MCF 10A (cell line): ENCODE measurements at regions not wholly inside any gene's neighbourhood (a gene's known extent, or its start where the extent isn't known, plus 50 kb on each side); places are given as distances from the start of the nearest gene placed in this dataset.

ENCODE experiments used
- BruUV-seq: library from RNA; stranded (reverse); fragments of 400-500 nt; replicated peaks from 2 replicates; lab custom pipeline; 2021; lab: Mats Ljungman, UMichigan
- CTCF ChIA-PET: fragments of 300-600 bp; sonication (Branson Sonifier 250); formaldehyde crosslinking; extraction: SDS; loops from one replicate; lab custom pipeline; 2021; ENCODE audit warnings: antibody characterized with exemption, inconsistent platforms; lab: Yijun Ruan, JAX
- POLR2A ChIA-PET: fragments of 300-600, 350-650 bp; sonication (Branson Sonifier 250); formaldehyde crosslinking; extraction: SDS; loops from one replicate; lab custom pipeline; 2020; ENCODE audit warnings: antibody characterized with exemption, inconsistent platforms; lab: Yijun Ruan, JAX
- DNase-seq: peaks from one replicate; pipeline ENCODE4 v3.0.0-alpha.2; 2018; ENCODE audit not compliant: unreplicated experiment
- H3K27ac Mint-ChIP-seq: one replicate; pipeline ENCODE4 v1.8.0; 2022; ENCODE audit warnings: mild to moderate bottlenecking, low read depth, mixed read lengths; ENCODE audit not compliant: unreplicated experiment
- H3K27me3 Mint-ChIP-seq: one replicate; pipeline ENCODE4 v1.8.0; 2022; ENCODE audit warnings: mixed read lengths; ENCODE audit not compliant: insufficient read depth, unreplicated experiment
- H3K36me3 Mint-ChIP-seq: one replicate; pipeline ENCODE4 v1.8.0; 2022; ENCODE audit warnings: mild to moderate bottlenecking, moderate library complexity, mixed read lengths; ENCODE audit not compliant: insufficient read depth, unreplicated experiment
- H3K4me1 Mint-ChIP-seq: one replicate; pipeline ENCODE4 v1.8.0; 2022; ENCODE audit warnings: mixed read lengths; ENCODE audit not compliant: insufficient read depth, unreplicated experiment
- H3K4me3 Mint-ChIP-seq: one replicate; pipeline ENCODE4 v1.8.0; 2022; ENCODE audit warnings: mild to moderate bottlenecking, moderate library complexity, mixed read lengths; ENCODE audit not compliant: unreplicated experiment
- H3K9me3 Mint-ChIP-seq: one replicate; pipeline ENCODE4 v1.8.0; 2022; ENCODE audit warnings: mixed read lengths; ENCODE audit not compliant: unreplicated experiment
- CTCF ChIP-seq: fragments of 200-600 bp; IDR thresholded peaks from one replicate; pipeline ENCODE4 v1.8.0; 2022; ENCODE audit warnings: antibody characterized with exemption, mild to moderate bottlenecking; ENCODE audit not compliant: unreplicated experiment
- intact Hi-C: fragments of 100-400 bp; cut with micrococcal nuclease; formaldehyde crosslinking; loops from 2 replicates; pipeline ENCODE4 v1.14.1; 2022

- Mint-ChIP-seq H3K4me3 (no peak overlapping the region), H3K27ac (no peak overlapping the region), H3K9me3 (no peaks in the 10 kb centered on the region), H3K4me1 (no peaks in the 10 kb centered on the region), H3K27me3 (no peaks in the 10 kb centered on the region), H3K36me3 (no peaks in the 10 kb centered on the region)
- BruUV-seq = no TSS peak
- no peak for TF ChIP-seq CTCF
- ChIA-PET CTCF (no interaction called here), POLR2A (no interaction called here)
- intact Hi-C loops = no loop called here
- no peak for DNase-seq
Measured at GRCh38 chr4:123517971-123518370, 121.4 kb downstream of the SPRY1 start.

- H3K27me3 Mint-ChIP-seq = no peaks in the 10 kb centered on the region
- POLR2A ChIA-PET = no interaction called here
- no peak for TF ChIP-seq CTCF
- no peaks in the 10 kb centered on the region for H3K9me3 Mint-ChIP-seq
- CTCF ChIA-PET = no interaction called here
- no peaks in the 10 kb centered on the region for H3K36me3 Mint-ChIP-seq
- intact Hi-C loops = no loop called here
- DNase-seq = no peak
- no peak overlapping the region for H3K27ac Mint-ChIP-seq
- H3K4me1 Mint-ChIP-seq = no peaks in the 10 kb centered on the region
- H3K4me3 Mint-ChIP-seq = no peak overlapping the region
- no TSS peak for BruUV-seq
Measured at GRCh38 chr4:123520325-123520724, 123.7 kb downstream of the SPRY1 start.

- intact Hi-C loops = no loop called here
- CTCF ChIA-PET = interaction anchor here (0.6 kb wide), 2 partner anchors 21 to 533 kb away, joined by 4 read pairs; no protein-coding TSS in a partner anchor
- POLR2A ChIA-PET = interaction anchor here (0.7 kb wide), 1 partner anchor 77 kb away, joined by 3 read pairs; no protein-coding TSS in a partner anchor
- no peak for TF ChIP-seq CTCF
- DNase-seq = no peak
- Mint-ChIP-seq H3K4me3 (no peak overlapping the region), H3K27ac (no peak overlapping the region), H3K4me1 (no peaks in the 10 kb centered on the region), H3K27me3 (no peaks in the 10 kb centered on the region), H3K9me3 (no peaks in the 10 kb centered on the region), H3K36me3 (no peaks in the 10 kb centered on the region)
- no TSS peak for BruUV-seq
Measured at GRCh38 chr4:123522081-123522480, 125.5 kb downstream of the SPRY1 start.

- H3K36me3 Mint-ChIP-seq = no peaks in the 10 kb centered on the region
Measured at GRCh38 chr4:123522646-123523045, 126.1 kb downstream of the SPRY1 start.

More at GRCh38 chr4:123522646-123523045, 126.1 kb downstream of the SPRY1 start:
- ChIA-PET POLR2A (no interaction called here), CTCF (interaction anchor here (0.6 to 0.7 kb wide), 2 partner anchors 21 to 317 kb away, joined by 3 to 4 read pairs; no protein-coding TSS in a partner anchor)
- Mint-ChIP-seq H3K4me3 (no peak overlapping the region), H3K9me3 (no peaks in the 10 kb centered on the region), H3K4me1 (no peaks in the 10 kb centered on the region), H3K27me3 (no peaks in the 10 kb centered on the region), H3K27ac (no peak overlapping the region)
- no TSS peak for BruUV-seq
- no peak for TF ChIP-seq CTCF
- intact Hi-C loops = no loop called here
- DNase-seq = no peak
